ENCODE measurements at regions not wholly inside any gene's neighbourhood (a gene's known extent, or its start where the extent isn't known, plus 50 kb on each side); places are given as distances from the start of the nearest gene placed in this dataset.

GRCh38 chr9:12923468-12924009 lies 148.7 kb downstream of the LURAP1L start:
- no peak overlapping the region for H3K27ac ChIP-seq (ENCODE audit: low read depth, low read length)
- DNase-seq (ENCODE audit: low read depth, low spot score): peak; percentile 60
- H3K4me3 ChIP-seq (ENCODE audit: low read depth, low read length): no peak overlapping the region
- ChIA-PET POLR2A (no interaction called here), CTCF (no interaction called here)
- no peaks in the 10 kb centered on the region for H3K27me3 ChIP-seq (ENCODE audit: control insufficient read depth, insufficient read depth, low read length)
- no peak for TF ChIP-seq CTCF (IDR thresholded peaks at IDR 0.05; ENCODE audit: low read depth, low read length)
- H3K9me3 ChIP-seq (ENCODE audit: control insufficient read depth, insufficient read depth, low read length): no peaks in the 10 kb centered on the region

GRCh38 chr9:12930906-12931305 lies 156.1 kb downstream of the LURAP1L start:
- no peaks in the 10 kb centered on the region for H3K27me3 ChIP-seq (ENCODE audit: control insufficient read depth, insufficient read depth, low read length)
- CTCF ChIA-PET: no interaction called here
- DNase-seq (ENCODE audit: low read depth, low spot score): no peak
- H3K27ac ChIP-seq (ENCODE audit: low read depth, low read length): no peak overlapping the region
- no peak for TF ChIP-seq CTCF (IDR thresholded peaks at IDR 0.05; ENCODE audit: low read depth, low read length)
- POLR2A ChIA-PET: no interaction called here
- H3K4me3 ChIP-seq (ENCODE audit: low read depth, low read length): no peak overlapping the region
- H3K9me3 ChIP-seq (ENCODE audit: control insufficient read depth, insufficient read depth, low read length): no peaks in the 10 kb centered on the region

GRCh38 chr9:12933957-12934356 lies 159.1 kb downstream of the LURAP1L start:
- DNase-seq (ENCODE audit: low read depth, low spot score): no peak
- Histone ChIP-seq H3K27me3 (ENCODE audit: control insufficient read depth, insufficient read depth, low read length) (no peaks in the 10 kb centered on the region), H3K4me3 (ENCODE audit: low read depth, low read length) (no peak overlapping the region), H3K27ac (ENCODE audit: low read depth, low read length) (no peak overlapping the region), H3K9me3 (ENCODE audit: control insufficient read depth, insufficient read depth, low read length) (no peaks in the 10 kb centered on the region)
- POLR2A ChIA-PET: no interaction called here
- CTCF ChIA-PET: no interaction called here
- TF ChIP-seq CTCF (IDR thresholded peaks at IDR 0.05; ENCODE audit: low read depth, low read length): no peak

- no peak for TF ChIP-seq CTCF (IDR thresholded peaks at IDR 0.05; ENCODE audit: low read depth, low read length)
- CTCF ChIA-PET: interaction anchor here (1.0 kb wide), 1 partner anchor 107 kb away, joined by 3 read pairs; no protein-coding TSS in a partner anchor
- Histone ChIP-seq H3K27me3 (ENCODE audit: control insufficient read depth, insufficient read depth, low read length) (no peaks in the 10 kb centered on the region), H3K4me3 (ENCODE audit: low read depth, low read length) (no peak overlapping the region), H3K27ac (ENCODE audit: low read depth, low read length) (no peak overlapping the region), H3K9me3 (ENCODE audit: control insufficient read depth, insufficient read depth, low read length) (no peaks in the 10 kb centered on the region)
- DNase-seq (ENCODE audit: low read depth, low spot score): no peak
- POLR2A ChIA-PET: no interaction called here
Measured at GRCh38 chr9:12934545-12935272, 159.9 kb downstream of the LURAP1L start.

- no peak for DNase-seq (ENCODE audit: low read depth, low spot score)
- Histone ChIP-seq H3K27ac (ENCODE audit: low read depth, low read length) (no peak overlapping the region), H3K4me3 (ENCODE audit: low read depth, low read length) (no peak overlapping the region), H3K27me3 (ENCODE audit: control insufficient read depth, insufficient read depth, low read length) (no peaks in the 10 kb centered on the region), H3K9me3 (ENCODE audit: control insufficient read depth, insufficient read depth, low read length) (no peaks in the 10 kb centered on the region)
- TF ChIP-seq CTCF (IDR thresholded peaks at IDR 0.05; ENCODE audit: low read depth, low read length): no peak
- ChIA-PET CTCF (no interaction called here), POLR2A (no interaction called here)
Measured at GRCh38 chr9:12935714-12936113, 160.9 kb downstream of the LURAP1L start.

All from AG04450 (cell line).